H1 (cell line): ENCODE measurements at regions not wholly inside any gene's neighbourhood (a gene's known extent, or its start where the extent isn't known, plus 50 kb on each side); places are given as distances from the start of the nearest gene placed in this dataset.

Experiments used
- CTCF ChIA-PET: fragments of 300-600 bp; sonication (Branson Sonifier 250); formaldehyde crosslinking; loops from one replicate; lab custom pipeline; 2021; ENCODE audit not compliant: partially characterized antibody; lab: Charles Lee
- POLR2A ChIA-PET: fragments of 300-600 bp; sonication (Branson Sonifier 250); formaldehyde crosslinking; loops from one replicate; lab custom pipeline; 2021; ENCODE audit warnings: inconsistent platforms; ENCODE audit not compliant: partially characterized antibody; lab: Charles Lee
- DNase-seq, 2 experiments: peaks; one replicate each; pipeline versions ENCODE4 v3.0.0 to v3.0.0-alpha.2; 2010 to 2022; ENCODE audit warnings: low spot score in 2 of 2, low read depth in 1 of 2, mixed read lengths in 1 of 2
- FAIRE-seq: peaks from 2 replicates; lab custom pipeline; 2011; peaks lifted over from hg19 to GRCh38; lab: Jason Lieb, UNC
- H2AFZ ChIP-seq: 2 replicates; pipeline ENCODE4 v1.8.1; 2012; ENCODE audit warnings: low read length, inconsistent platforms
- H2AK5ac ChIP-seq: 2 replicates; pipeline ENCODE4 v1.6.1; 2013; ENCODE audit warnings: low read depth, low read length
- H2BK120ac ChIP-seq: replicated peaks from 2 replicates; pipeline ENCODE3; 2013; ENCODE audit warnings: low read depth, low read length, inconsistent platforms
- H2BK12ac ChIP-seq: 2 replicates; pipeline ENCODE4 v1.6.1; 2013; ENCODE audit warnings: low read depth, low read length
- H2BK15ac ChIP-seq: 2 replicates; pipeline ENCODE4 v1.6.1; 2013; ENCODE audit warnings: low read length
- H2BK20ac ChIP-seq: 2 replicates; pipeline ENCODE4 v1.6.1; 2013; ENCODE audit warnings: low read length
- H2BK5ac ChIP-seq: 2 replicates; pipeline ENCODE4 v1.6.1; 2013; ENCODE audit warnings: low read depth, low read length
- H3K14ac ChIP-seq: 2 replicates; pipeline ENCODE4 v1.6.1; 2013; ENCODE audit warnings: inconsistent platforms; ENCODE audit not compliant: insufficient read length
- H3K18ac ChIP-seq: 2 replicates; pipeline ENCODE4 v1.6.1; 2013; ENCODE audit warnings: low read length; ENCODE audit errors: extremely low read depth
- H3K23ac ChIP-seq: 2 replicates; pipeline ENCODE4 v1.6.1; 2013; ENCODE audit warnings: inconsistent platforms; ENCODE audit not compliant: insufficient read length
- H3K23me2 ChIP-seq: 2 replicates; pipeline ENCODE4 v1.6.1; 2013; ENCODE audit warnings: low read depth, low read length
- H3K27ac ChIP-seq: 2 replicates; pipeline ENCODE4 v1.6.1; 2011; ENCODE audit warnings: low read depth, low read length, inconsistent platforms
- H3K27me3 ChIP-seq, 4 experiments: replicated peaks in 1 of 4; 1 replicate in 1 of 4; 2 replicates in 3 of 4; pipeline versions ENCODE4 v1.6.1 to v1.8.1; 2011 to 2013; ENCODE audit warnings: low read length in 3 of 4, mild to moderate bottlenecking in 3 of 4, inconsistent platforms in 2 of 4, mixed read lengths in 2 of 4, moderate library complexity in 1 of 4; ENCODE audit not compliant: control insufficient read depth in 3 of 4, insufficient read depth in 3 of 4; ENCODE audit errors: extremely low read depth in 1 of 4
- H3K36me3 ChIP-seq, 4 experiments: 2 replicates each; pipeline versions ENCODE4 v1.6.1 to v1.8.1; 2011 to 2013; ENCODE audit warnings: mild to moderate bottlenecking in 4 of 4, low read length in 3 of 4, moderate library complexity in 2 of 4, control low read depth in 1 of 4, inconsistent platforms in 1 of 4; ENCODE audit not compliant: insufficient read depth in 4 of 4, control insufficient read depth in 2 of 4
- H3K4ac ChIP-seq: replicated peaks from 2 replicates; pipeline ENCODE3; 2013; ENCODE audit warnings: low read length, low read depth, mixed read lengths, inconsistent platforms; ENCODE audit not compliant: insufficient read length
- H3K4me1 ChIP-seq, 4 experiments: replicated peaks in 1 of 4; 1 replicate in 1 of 4; 2 replicates in 3 of 4; pipeline versions ENCODE4 v1.6.1 to v1.8.1; 2011 to 2013; ENCODE audit warnings: low read length in 3 of 4, inconsistent platforms in 2 of 4, mixed read lengths in 1 of 4; ENCODE audit not compliant: insufficient read depth in 4 of 4, control insufficient read depth in 3 of 4
- H3K4me2 ChIP-seq, 2 experiments: 2 replicates each; pipeline versions ENCODE4 v1.6.1 to v1.8.1; 2011 to 2013; ENCODE audit warnings: low read depth in 2 of 2, low read length in 2 of 2, control low read depth in 1 of 2, inconsistent platforms in 1 of 2, mild to moderate bottlenecking in 1 of 2; ENCODE audit not compliant: insufficient read depth in 1 of 2
- H3K4me3 ChIP-seq, 4 experiments: fragments of 200-600, 300-600 bp in 1 of 4; sonication (generic), shearing (Covaris generic), sonication (Bioruptor Twin) in 1 of 4; 2 replicates each; pipeline versions ENCODE4 v1.5.1 to v1.8.1; 2011 to 2016; ENCODE audit warnings: low read length in 4 of 4, low read depth in 3 of 4, control low read depth in 2 of 4, inconsistent platforms in 2 of 4, mild to moderate bottlenecking in 2 of 4, mixed read lengths in 1 of 4, moderate library complexity in 1 of 4; ENCODE audit not compliant: insufficient read depth in 2 of 4; ENCODE audit errors: extremely low read depth in 1 of 4
- H3K56ac ChIP-seq: replicated peaks from 2 replicates; pipeline ENCODE3; 2013; ENCODE audit warnings: low read depth, mild to moderate bottlenecking, mixed read lengths, low read length, inconsistent platforms; ENCODE audit not compliant: insufficient read length
- H3K79me1 ChIP-seq: 2 replicates; pipeline ENCODE4 v1.6.1; 2013; ENCODE audit warnings: low read depth, low read length, control low read depth
- H3K79me2 ChIP-seq, 2 experiments: 2 replicates each; pipeline versions ENCODE4 v1.6.1 to v1.8.1; 2012 to 2013; ENCODE audit warnings: low read length in 2 of 2, mild to moderate bottlenecking in 2 of 2, inconsistent platforms in 1 of 2; ENCODE audit not compliant: insufficient read depth in 2 of 2, control insufficient read depth in 1 of 2
- H3K9ac ChIP-seq, 4 experiments: replicated peaks in 1 of 4; 1 replicate in 1 of 4; 2 replicates in 3 of 4; pipeline versions ENCODE4 v1.6.1 to v1.8.1; 2011 to 2013; ENCODE audit warnings: low read depth in 3 of 4, low read length in 3 of 4, control low read depth in 2 of 4, mild to moderate bottlenecking in 2 of 4, moderate library complexity in 2 of 4, inconsistent platforms in 1 of 4; ENCODE audit errors: extremely low read depth in 1 of 4
- H3K9me3 ChIP-seq, 2 experiments: 2 replicates each; pipeline versions ENCODE4 v1.6.1 to v1.8.1; 2012 to 2013; ENCODE audit warnings: mild to moderate bottlenecking in 2 of 2, moderate library complexity in 2 of 2, control low read depth in 1 of 2, inconsistent platforms in 1 of 2, low read depth in 1 of 2, low read length in 1 of 2, mixed read lengths in 1 of 2; ENCODE audit not compliant: insufficient read depth in 2 of 2
- H4K20me1 ChIP-seq, 2 experiments: replicated peaks in 1 of 2; 2 replicates each; pipeline versions ENCODE3 to v1.8.1; 2011 to 2013; ENCODE audit warnings: inconsistent platforms in 2 of 2, low read length in 2 of 2, mild to moderate bottlenecking in 1 of 2; ENCODE audit not compliant: insufficient read depth in 2 of 2, control insufficient read depth in 1 of 2
- H4K5ac ChIP-seq: 2 replicates; pipeline ENCODE4 v1.6.1; 2013; ENCODE audit warnings: low read length, low read depth, mixed read lengths, inconsistent platforms; ENCODE audit not compliant: insufficient read length
- H4K8ac ChIP-seq: 2 replicates; pipeline ENCODE4 v1.8.0; 2013; ENCODE audit warnings: mild to moderate bottlenecking, moderate library complexity, low read length, inconsistent platforms; ENCODE audit not compliant: insufficient read depth; ENCODE audit errors: extremely low read depth
- H4K91ac ChIP-seq: replicated peaks from 2 replicates; pipeline ENCODE3; 2013; ENCODE audit warnings: low read length, mixed read lengths, inconsistent platforms; ENCODE audit not compliant: insufficient read length
- BACH1 ChIP-seq: IDR thresholded peaks from 2 replicates; pipeline ENCODE4 v1.6.1; 2012; ENCODE audit warnings: low read length, improper control_type of control experiment
- BRCA1 ChIP-seq: IDR thresholded peaks from 2 replicates; pipeline ENCODE4 v1.6.1; 2012; ENCODE audit warnings: low read depth, low read length, improper control_type of control experiment
- CBX5 ChIP-seq: fragments of 300-800, 300-1000 bp; sonication (generic); IDR thresholded peaks from 2 replicates; pipeline ENCODE4 v1.7.1; 2016; ENCODE audit warnings: antibody characterized with exemption, low read length, low read depth
- EZH2 ChIP-seq: fragments of 200-600 bp; sonication (generic); IDR thresholded peaks from 2 replicates; pipeline ENCODE4 v1.7.1; 2012; ENCODE audit warnings: low read depth, mild to moderate bottlenecking, moderate library complexity, low read length, inconsistent platforms; ENCODE audit not compliant: severe bottlenecking
- PHF8 ChIP-seq: fragments of 200-600 bp; sonication (generic); conservative IDR thresholded peaks from 2 replicates; pipeline ENCODE4 v1.7.1; 2012; ENCODE audit warnings: low read depth, mild to moderate bottlenecking, inconsistent platforms, low read length, moderate library complexity
- RBBP5 ChIP-seq: IDR thresholded peaks from 2 replicates; pipeline ENCODE4 v1.7.1; 2012; ENCODE audit warnings: low read depth, mild to moderate bottlenecking, inconsistent platforms, low read length, moderate library complexity, borderline replicate concordance
- RNF2 ChIP-seq: fragments of 200-900, 300-1000 bp; sonication (generic); IDR thresholded peaks from 2 replicates; pipeline ENCODE4 v1.7.1; 2016; ENCODE audit warnings: borderline replicate concordance, low read depth, mild to moderate bottlenecking, antibody characterized with exemption, low read length; ENCODE audit not compliant: poor library complexity, severe bottlenecking; ENCODE audit errors: missing control alignments
- SIRT6 ChIP-seq: IDR thresholded peaks from one replicate; pipeline ENCODE4 v1.7.1; 2012; ENCODE audit warnings: low read length, inconsistent platforms
- ZNF274 ChIP-seq: IDR thresholded peaks from 2 replicates; pipeline ENCODE4 v1.7.0; 2012; ENCODE audit warnings: low read length, borderline replicate concordance; ENCODE audit errors: extremely low read depth
- WGBS, 2 experiments: shearing (Covaris generic) in 1 of 2; methylation state at CpG; one replicate each; pipeline versions ENCODE4 v1.1.6 to v1.1.7; 2013 to 2015; ENCODE audit warnings: low lambda C conversion rate in 2 of 2, mixed read lengths in 2 of 2, inconsistent platforms in 1 of 2, low coverage in 1 of 2, missing lambda C conversion rate in 1 of 2; ENCODE audit not compliant: insufficient replicate concordance in 2 of 2, insufficient coverage in 1 of 2, insufficient read length in 1 of 2; ENCODE audit errors: extremely low coverage in 1 of 2, missing lambda C conversion rate in 1 of 2; 5-methylcytosine and 5-hydroxymethylcytosine counted together

DNA sequence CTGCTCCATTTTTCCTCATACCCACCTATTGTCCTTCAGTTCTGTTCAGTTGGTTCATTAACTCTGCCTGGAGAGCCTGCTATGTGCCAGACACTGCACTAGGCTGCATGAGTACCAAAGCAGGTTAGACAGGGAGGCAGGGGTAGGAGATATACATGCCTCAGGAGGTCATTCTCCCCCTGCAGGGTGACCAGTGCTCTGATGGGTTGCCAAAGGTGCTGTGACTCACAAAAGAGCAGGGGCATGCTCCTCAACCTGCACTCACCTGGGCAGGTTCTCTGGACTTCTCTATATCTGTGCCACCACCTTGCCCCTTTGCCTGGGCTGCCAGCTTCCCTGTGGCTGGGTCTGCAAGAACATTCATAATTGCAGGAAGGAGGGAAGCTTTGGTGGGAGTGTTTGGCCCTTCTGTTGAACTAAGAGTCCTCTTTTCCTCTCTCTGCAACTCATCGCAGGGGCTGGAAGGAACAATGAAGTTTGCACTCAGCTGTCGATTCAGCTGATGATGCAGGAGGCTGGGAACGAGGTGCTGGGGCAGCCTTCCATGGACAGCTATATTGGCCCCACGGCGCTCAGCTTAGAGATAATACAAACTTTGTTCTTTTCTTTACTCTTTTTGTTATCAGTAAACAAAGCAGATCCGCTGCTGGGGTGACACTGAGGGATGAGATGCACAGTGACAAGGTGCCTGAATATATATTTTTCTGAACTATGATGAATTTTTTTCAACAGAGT lies 356.4 kb upstream of the PLXNA2 start:
- peak overlapping the region; percentile 54; the same call in 1 of the 2 replicates for H2AFZ ChIP-seq
- no peak overlapping the region for H2BK12ac ChIP-seq
- H4K5ac ChIP-seq = no peak overlapping the region
- no peak overlapping the region for H3K27ac ChIP-seq
- no peaks in the 10 kb centered on the region for H3K79me1 ChIP-seq
- H3K4me2 ChIP-seq = peak overlapping the region; percentile 19 to 32; a peak in 1 of 4 replicates
- no peak overlapping the region for H3K4me3 ChIP-seq
- no peak overlapping the region; the same call in 1 of the 2 replicates for H3K18ac ChIP-seq
- FAIRE-seq = no peak
- no peaks in the 10 kb centered on the region for H3K36me3 ChIP-seq
- peak overlapping the region; percentile 47; the same call in 1 of the 2 replicates for H2BK5ac ChIP-seq
- WGBS, 2 experiments = 91% methylated on average over 4 of the region's 6 CpGs; no CpG with 5 or more reads in 1 of the 2 experiments
- no peaks in the 10 kb centered on the region for H4K20me1 ChIP-seq
- H3K23ac ChIP-seq = no peak overlapping the region
- peak in 1 of 2 experiments; percentile 48 for DNase-seq
- H3K27me3 ChIP-seq = no peaks in the 10 kb centered on the region; a peak in 2 of 7 replicates
- H2AK5ac ChIP-seq = no peak overlapping the region
- H3K56ac ChIP-seq = no peak overlapping the region
- no peak overlapping the region for H3K9ac ChIP-seq
- no peak overlapping the region for H3K4ac ChIP-seq
- no peak overlapping the region for H2BK120ac ChIP-seq
- no peak overlapping the region for H3K14ac ChIP-seq
- POLR2A ChIA-PET = no interaction called here
- peaks cover 5 to 17% (median 10%) of the 10 kb centered on the region in 4 experiments; a peak in 6 of 7 replicates for H3K4me1 ChIP-seq
- no peaks in the 10 kb centered on the region for H3K9me3 ChIP-seq
- H4K91ac ChIP-seq = no peak overlapping the region
- CTCF ChIA-PET = interaction anchor here (0.9 to 1.5 kb wide), 4 partner anchors 11 to 602 kb away, joined by 3 to 4 read pairs (median 4); no protein-coding TSS in a partner anchor
- no peak overlapping the region; the same call in 1 of the 2 replicates for H4K8ac ChIP-seq
- no peaks in the 10 kb centered on the region for H3K79me2 ChIP-seq
- no peak overlapping the region for H2BK15ac ChIP-seq
- H3K23me2 ChIP-seq = no peaks in the 10 kb centered on the region
- H2BK20ac ChIP-seq = no peak overlapping the region
- TF ChIP-seq BACH1 = no peak
- no peak for TF ChIP-seq ZNF274
- no peak for TF ChIP-seq EZH2
- TF ChIP-seq PHF8 = no peak
- no peak for TF ChIP-seq RNF2
- no peak for TF ChIP-seq RBBP5
- TF ChIP-seq CBX5 = no peak
- no peak for TF ChIP-seq BRCA1
- TF ChIP-seq SIRT6 = no peak
